GM19328 (cell line): ENCODE measurements at regions not wholly inside any gene's neighbourhood (a gene's known extent, or its start where the extent isn't known, plus 50 kb on each side); places are given as distances from the start of the nearest gene placed in this dataset.
A peak's percentile ranks its signal among the peaks of the same experiment; 100 is the strongest.
"Not testable (repeated sequence)": the region's sequence is repeated elsewhere in the genome, so short reads cannot be mapped to it uniquely, and the experiment has no call there.

Experiments used
- ATAC-seq: cut with Tn5 transposase; IDR thresholded peaks from one replicate; pipeline ENCODE4 v1.9.1; 2021; ENCODE audit warnings: mild to moderate bottlenecking, moderate library complexity; ENCODE audit not compliant: unreplicated experiment

DNA sequence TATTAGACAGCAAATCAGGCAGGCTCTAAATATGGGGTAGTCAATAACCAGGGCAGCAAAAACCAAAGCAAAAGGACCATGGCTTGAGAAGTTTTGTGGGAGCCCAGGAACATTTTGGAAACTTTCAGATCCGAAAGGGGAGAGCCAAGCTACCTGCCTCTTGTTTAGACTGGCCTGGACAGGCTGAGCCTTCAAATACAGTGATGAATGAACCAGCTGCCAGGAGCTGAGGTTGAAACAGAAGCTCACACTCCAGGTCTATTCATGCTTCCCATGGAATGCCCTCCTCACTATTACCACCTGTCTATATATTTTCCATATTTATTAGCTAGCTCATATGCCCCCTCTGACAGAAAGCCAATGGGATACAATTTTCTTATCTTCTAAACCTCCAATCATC, 150.8 kb upstream of the SLC44A1 start:
- no peak for ATAC-seq

DNA sequence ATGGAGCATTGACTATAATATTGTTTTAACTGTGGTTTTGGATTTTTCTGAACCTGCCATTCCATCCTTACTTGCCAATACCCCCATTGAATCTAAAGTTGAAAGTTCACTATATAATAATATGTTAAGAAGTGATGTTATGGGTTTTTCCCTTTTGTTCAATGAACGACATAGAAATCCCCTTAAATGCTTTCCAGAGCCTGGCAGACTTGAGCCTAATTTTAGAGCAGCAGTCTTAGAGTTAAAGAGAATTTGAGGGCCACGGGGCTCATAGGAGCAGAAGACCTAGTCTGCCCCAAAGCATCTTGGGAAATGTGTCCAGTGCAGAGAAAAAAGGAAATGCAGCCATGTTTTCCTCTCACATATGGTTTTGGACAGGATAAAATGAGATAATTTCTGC, 146.1 kb upstream of the SLC44A1 start:
- ATAC-seq: no peak

DNA sequence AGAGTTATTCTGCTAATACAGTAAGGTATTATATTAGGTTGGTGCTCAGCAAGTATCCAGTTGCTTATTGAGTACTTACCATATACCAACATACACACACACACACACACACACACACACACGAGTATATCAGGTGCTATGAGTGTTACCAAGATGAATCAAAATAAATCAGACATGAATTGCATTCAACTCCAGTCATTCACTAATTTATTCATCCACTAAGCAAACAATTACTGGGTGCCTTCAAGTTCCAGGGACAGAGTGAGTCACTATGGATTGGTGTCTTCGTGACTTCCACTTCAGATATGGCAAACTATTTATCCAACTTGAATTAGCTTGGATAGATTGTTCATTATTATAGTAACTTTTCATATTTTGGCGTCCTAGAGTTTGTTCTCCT, 140.7 kb upstream of the SLC44A1 start:
- ATAC-seq: no peak

DNA sequence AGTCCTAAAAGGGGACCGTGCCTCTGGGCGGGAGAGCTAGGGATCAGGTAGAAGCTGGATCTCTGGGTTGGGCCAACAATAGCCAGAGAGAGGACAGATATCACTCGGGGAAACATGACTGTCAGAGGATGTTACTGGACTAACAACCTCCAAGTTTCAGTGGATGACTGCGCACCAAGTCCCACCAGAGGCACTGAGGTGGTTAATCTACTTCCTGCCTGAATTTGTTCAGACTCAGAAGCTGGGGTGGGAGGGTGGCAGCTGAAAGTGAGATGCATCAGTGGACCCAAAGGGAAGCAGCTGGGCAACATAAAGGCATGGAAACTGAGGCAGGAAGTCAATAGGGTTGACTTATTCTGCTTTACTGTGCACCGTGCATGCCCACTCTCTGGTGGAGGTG, 130.1 kb upstream of the SLC44A1 start:
- no peak for ATAC-seq

DNA sequence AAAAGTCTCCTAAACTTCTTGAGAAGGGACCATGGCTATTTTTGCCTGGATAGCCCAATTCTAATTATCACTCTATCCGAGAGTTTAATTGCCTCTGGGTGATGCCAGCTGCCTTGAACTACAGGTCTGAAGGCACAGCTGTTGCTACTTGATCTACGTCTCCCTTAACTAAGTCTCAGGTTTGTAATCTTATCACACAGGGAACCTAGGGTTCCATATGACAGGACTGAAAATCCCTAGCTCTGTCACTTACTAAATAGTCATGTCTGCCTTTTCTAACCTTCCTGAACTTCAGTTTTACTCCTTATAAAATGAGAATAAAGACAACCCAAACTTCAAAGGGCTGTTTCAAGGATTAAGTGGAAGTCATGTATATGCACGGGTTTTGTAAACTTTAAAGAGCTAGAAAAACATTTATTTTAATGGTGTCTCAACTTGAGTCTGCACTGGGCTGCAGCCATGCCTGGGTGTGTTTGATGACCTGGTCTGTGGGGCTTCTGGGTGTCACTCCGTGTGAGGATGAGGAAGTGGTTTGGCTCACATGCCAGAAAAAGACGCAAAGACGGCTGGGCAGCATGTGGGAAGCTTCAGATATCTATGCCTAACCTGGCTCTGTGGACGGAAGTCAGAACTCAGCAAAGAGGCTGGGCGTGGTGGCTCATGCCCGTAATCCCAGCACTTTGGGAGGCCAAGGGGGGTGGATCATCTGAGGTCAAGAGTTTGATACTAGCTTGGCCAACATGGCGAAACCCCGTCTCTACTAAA, 129.3 kb upstream of the SLC44A1 start:
- peak; percentile 71 for ATAC-seq

DNA sequence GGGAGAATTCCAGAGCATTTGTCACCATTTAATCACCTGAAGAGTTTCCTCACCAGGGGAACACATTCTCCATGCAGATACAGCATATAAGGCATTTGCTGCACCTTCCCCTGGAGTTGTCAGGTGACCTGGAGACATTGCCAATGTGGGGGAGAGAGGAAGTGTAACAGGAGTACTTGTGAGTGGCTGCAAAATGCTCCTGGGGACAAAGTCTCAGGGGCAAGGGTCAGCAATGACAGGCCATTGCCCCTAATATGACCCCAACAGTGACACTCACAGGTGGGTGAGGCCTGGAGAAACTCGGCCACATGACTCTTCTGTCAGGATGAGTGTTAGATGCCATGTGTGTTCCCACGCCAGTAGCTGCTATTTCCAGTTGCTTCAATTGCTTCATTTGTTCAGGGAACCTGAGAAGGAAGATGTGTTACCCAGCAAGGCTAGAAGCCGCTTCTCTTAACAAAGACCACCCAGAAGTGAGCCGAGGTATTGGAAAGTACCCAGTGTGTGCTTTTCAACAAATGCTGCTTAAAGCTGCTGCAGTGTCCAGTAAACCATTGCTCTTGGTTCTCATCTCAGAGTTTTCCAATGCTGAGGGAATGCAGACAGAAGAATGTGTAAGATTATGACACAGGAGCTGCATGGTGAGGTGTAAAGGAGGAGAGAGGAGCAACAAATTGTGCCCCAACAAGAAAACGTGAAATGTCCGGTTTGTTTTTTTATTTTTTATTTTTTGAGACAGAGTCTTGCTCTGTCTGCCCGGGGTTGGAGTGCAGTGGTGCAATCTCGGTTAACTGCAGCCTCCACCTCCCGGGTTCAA, 128.2 kb upstream of the SLC44A1 start:
- no peak for ATAC-seq

DNA sequence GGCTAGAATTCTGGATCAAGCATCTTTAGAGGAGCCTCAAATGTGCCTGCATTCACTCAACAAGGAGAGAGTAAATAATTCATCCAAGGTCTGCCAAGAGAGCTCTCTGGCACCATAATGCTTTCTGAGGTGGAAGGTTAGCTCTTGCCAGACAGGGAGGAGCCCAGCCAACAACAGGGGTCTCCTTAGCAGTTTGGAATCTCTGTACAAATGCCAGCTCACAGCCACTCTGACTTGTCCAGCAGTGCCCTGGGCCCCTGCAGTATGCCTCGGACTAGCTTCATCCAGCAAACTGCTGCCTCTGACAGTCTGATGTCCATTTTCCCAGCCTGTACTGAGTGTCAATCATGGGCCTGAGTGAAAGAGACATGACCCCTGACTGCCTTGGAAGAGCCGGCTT, 127.2 kb upstream of the SLC44A1 start:
- ATAC-seq: no peak

DNA sequence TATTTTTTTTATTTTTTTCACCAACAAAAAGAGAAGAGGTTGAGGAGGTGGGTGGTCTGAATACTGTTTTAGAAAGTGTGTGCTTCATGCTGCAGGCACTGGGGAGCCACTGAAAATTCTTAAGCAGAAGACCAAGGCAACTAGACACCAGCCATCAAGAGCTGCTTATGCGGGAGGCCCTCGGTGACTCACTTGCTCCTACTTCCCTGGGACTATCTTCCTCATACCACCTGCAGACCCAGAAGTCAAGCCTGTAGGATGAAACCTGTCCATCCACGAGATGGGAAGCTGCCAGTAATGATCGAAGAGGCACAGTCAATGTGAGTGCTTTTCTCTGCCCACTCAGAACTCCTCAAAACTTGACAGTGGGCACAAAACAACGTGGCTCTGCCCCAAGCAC, 125.8 kb upstream of the SLC44A1 start:
- ATAC-seq: no peak

DNA sequence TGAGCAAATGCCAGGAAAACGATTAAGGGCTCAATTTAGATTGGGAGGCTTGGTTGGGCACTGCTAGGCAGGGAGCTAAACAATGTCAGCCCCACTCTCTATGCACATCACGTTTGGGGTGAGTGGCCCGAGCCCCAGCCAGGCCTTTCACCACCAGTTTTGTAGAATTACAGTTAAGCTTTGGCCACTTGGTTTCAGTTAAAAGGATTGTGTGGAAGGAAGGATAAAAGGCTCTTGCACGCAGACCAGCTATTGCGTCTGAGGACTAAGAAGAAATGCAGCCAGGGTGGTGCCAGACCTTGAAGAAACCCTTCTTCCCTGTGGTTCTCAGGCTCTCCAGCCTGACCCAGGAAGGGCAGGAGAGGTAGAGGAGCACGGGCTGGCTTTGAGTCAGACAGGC, 125.3 kb upstream of the SLC44A1 start:
- ATAC-seq: no peak

DNA sequence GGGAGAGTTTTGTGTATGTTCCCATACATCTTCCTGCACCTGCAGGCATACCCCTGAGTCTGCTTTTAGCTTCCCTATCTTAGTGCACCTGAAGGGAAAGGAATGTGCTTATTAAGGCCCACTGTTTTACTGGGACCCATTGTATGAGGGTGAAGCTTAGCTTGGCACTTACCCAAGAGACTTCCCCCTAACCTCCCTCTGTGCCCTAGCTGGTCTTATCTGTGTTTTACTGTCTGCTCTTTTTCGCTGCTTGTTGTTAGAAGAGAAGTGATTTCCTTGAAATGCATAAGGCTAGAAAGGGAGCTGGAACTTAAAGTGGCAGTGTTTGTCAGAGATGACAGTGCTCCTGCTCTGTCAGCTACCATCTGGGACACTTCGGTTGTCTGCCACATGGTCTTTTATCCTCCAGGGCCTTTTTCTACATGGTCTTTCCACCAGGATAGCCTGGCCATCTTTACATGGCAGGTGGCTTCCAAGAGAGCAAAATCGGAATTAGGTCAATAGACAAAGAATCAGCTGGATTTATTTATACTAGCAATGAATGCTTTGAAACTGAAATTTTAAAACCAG, 122.5 kb upstream of the SLC44A1 start:
- ATAC-seq: no peak

DNA sequence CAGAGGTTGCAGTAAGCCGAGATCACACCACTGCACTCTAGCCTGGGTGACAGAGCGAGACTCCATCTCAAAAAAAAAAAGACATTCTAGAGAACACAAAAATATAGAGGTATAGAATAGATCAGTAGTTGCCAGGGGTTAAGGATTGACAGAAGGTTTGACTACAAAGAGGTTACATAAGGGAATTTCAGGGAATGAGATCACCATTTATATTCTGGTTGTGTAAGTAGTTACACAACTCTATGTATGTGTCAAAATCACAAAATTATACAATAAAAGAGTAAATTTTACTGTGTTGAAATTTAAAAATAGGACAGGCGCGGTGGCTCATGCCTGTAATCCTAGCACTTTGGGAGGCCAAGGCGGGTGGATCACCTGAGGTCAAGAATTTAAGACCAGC, 119.9 kb upstream of the SLC44A1 start:
- ATAC-seq: not testable (repeated sequence)

DNA sequence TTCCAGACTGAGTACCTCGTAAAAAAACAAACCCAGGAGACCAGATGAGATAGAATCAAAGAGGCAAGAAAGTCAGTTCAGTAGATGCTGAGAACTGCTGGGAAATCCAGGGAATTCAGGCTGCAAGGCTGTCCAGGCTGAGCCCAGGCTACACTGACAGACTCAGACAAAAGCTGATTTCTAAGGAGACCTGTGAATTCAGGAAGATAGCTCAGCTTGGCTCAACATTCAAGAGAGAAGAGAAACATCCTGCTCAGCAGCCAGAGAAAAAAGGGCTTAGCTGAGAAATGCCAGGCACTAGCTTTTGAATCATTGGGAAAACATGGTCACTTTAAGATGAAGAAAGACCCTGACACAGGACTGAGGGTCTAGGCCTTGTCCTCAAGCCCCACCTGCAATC, 118.2 kb upstream of the SLC44A1 start:
- no peak for ATAC-seq

DNA sequence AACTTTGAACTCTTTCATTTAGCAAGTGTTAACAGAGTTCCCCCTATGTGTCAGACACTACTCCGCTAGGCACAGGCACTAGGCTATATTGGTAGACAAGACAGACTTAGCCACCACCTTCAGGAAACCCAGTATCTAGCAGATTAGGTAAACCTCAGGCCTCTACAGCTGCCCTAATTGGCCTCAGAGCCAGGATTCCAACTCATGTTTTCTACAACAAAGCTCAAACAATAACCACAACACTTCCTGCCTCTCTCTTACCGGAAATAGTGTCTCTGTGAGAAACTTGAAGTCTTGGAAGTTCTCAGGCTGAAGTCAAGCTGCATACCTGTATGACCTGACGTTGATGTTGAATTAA, 116.6 kb upstream of the SLC44A1 start:
- ATAC-seq: peak; percentile 98

DNA sequence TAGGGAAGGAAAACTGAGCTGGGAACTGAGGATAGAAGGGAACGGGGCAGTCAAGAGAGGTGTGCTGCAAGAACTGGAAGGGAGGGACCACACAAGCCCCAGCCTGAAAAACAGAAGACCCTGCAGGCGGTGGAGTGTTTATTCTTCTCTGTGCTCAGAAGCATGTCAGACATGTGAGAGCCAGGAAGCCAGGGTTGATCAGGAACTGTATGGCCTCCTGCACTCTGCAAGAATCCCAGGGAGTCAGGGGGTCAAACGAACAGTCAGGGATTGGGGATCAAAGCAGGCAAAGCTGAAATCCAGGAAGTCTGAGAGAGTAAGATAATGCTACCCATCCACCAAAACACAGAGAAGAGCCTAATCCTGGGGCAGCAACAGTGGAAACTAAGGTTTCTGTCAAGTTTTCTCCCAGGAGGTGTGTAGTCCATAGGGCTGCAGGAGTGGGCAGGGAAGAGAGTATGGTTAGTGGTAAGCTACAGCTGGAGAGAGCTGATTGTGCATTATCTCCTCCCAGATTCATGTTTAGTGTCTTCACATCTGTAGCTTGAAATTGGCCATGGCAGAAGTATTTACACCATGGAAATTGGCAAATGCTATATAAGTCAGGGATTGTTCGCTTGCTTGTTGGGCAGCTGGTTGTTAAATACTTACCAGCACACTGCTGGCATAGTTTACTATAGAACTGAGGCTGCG, 115.4 kb upstream of the SLC44A1 start:
- no peak for ATAC-seq

DNA sequence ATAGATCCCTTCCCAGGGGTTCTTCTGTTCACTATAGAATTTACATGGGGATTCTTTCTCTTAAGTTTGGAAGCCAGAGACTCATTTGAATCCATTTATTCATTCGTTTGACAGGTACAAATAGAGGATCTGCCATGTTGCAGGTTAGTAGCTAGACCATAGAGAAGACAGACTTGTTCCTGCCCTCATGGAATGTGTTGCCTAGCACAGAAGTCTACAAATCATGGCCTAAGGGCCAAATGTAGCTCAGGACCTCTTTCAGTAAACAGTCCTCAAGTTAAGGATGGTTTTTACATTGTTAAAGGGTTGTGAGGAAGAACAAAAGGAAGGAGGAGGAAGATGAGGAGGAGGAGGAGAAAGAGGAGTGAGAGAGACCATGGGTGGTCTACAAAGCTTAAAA, 114.7 kb upstream of the SLC44A1 start:
- ATAC-seq: no peak

DNA sequence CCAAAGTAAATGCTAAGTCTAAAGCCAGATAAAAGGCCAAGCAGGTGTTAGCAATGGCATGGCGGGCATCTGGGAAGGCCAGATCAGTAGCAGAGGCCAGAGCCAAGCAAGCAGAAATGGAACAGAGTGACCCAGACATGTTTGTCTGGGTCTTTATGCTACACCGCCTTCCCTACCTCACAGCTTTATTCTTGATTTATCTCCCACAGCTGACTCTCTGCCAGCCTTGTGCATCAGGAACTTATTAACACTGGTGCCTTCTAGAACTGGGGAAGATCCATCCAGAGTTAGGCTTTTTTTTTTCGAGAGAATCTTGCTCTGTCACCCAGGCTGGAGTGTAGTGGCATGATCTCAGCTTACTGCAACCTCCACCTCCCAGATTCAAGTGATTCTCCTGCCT, 112.5 kb upstream of the SLC44A1 start:
- no peak for ATAC-seq

DNA sequence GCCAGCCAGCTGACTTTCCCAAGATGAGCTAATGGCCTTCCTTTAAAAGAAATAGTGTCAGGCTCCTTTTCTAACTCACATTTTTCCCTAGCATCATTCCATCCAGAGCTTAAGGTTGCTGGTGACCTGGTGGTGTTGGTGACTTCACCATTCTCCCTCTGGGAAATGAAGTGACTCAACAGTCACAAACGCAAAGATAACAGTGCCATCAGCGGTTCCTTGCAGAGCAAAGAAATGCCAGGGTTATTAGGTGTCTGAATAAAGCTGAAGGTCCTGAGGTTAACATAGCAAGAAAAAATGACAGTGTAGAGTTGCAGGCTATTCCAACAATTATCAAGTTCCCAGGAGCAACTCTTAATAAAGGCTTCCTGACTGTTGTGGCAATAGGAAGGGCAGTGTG, 111.8 kb upstream of the SLC44A1 start:
- ATAC-seq: no peak

DNA sequence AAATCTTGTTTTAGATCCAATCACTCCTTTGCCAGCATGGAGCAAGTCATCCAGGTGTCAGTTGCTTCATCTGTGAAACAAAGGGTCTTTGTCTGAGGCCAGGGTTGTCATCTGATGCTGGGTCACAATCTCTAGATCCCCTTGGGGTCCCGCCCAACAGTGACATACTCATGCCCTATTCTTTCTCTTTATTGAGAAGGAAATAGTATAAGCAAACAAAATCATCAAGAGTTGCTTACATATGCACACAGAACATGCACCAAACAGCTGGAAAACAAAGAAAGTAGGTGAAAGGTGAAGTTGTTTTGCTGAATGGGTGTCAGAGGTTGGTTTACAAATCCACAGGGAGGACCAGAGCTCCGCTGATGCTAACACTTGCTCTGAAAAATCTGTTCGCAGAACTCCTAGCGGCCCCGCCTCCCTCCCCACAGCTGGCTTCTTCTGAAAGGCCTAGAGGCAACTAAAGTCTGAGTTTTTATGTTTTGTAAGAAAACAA, 106.1 kb upstream of the SLC44A1 start:
- no peak for ATAC-seq

DNA sequence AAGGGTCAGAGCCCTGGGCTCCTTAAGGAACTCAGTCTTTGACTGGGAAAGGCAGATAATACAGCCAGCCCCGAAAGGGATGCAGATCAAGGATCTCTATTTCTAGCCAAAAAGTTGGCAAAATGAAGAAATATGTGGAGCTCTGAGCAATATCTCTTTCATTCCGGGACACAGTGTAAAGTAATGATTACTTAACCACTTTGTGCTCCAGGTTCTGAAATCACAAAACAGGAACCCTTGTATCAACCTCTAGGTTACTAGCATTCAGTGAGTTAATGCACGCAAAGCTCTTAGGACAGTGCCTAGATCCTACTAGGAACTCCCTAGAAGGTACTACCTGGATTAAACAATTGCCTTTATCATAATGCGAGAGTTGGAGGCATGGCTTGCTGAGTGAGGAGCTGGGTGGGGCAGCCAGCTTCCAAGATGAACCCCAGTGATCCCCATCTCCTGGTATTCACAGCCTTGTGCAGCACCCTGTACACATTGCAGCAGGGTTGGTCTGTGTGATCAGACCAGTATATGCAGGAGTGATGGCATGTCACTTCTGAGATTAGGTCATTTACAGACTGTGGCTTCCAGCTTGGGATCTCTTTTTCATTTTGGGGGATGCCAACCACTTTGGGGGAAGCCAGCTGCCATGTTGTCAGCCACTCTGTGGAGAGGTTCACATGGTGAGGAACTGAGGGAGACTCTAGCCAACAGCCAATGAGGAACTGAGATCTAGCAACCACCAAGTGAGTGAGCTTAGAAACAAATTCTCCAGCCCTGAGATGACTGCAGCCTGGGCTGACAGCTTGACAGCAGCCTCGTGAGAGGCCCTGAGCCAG, 103.1 kb upstream of the SLC44A1 start:
- peak; percentile 87 for ATAC-seq

DNA sequence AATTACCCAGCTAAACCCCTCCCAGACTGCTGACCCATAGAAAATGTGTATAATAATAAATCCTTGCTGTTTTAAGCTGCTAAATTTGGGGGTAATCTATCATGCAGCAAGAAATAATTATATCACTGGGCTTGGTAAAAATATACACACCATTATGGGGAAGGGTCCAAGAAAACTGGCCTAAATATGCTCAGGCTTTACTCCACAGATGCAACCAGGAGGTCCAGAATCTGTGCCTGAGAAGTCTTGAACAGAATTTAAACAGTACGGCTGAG, 102.5 kb upstream of the SLC44A1 start:
- no peak for ATAC-seq
